H1 (cell line): ENCODE measurements at regions not wholly inside any gene's neighbourhood (a gene's known extent, or its start where the extent isn't known, plus 50 kb on each side); places are given as distances from the start of the nearest gene placed in this dataset.

ENCODE experiments used
- CTCF ChIP-seq, 3 experiments: IDR thresholded peaks; 1 replicate in 2 of 3; 2 replicates in 1 of 3; pipeline versions ENCODE4 v1.5.1 to v1.6.1; 2011; ENCODE audit warnings: low read length in 3 of 3, mild to moderate bottlenecking in 3 of 3, inconsistent platforms in 2 of 3, low read depth in 1 of 3, moderate library complexity in 1 of 3; ENCODE audit not compliant: insufficient read depth in 1 of 3; ENCODE audit errors: control extremely low read depth in 1 of 3

- no peak for TF ChIP-seq CTCF (IDR thresholded peaks at IDR 0.05; ENCODE audit: control extremely low read depth in 1 of 3, insufficient read depth in 1 of 3, low read depth in 1 of 3, low read length in 3 of 3)
Measured at GRCh38 chr15:77554306-77555080, 78.2 kb downstream of the LINGO1 start (continued).
